HG03521 (cell line): ENCODE measurements at regions not wholly inside any gene's neighbourhood (a gene's known extent, or its start where the extent isn't known, plus 50 kb on each side); places are given as distances from the start of the nearest gene placed in this dataset.
"Not testable (repeated sequence)": the region's sequence is repeated elsewhere in the genome, so short reads cannot be mapped to it uniquely, and the experiment has no call there.

ENCODE experiments used
- ATAC-seq: cut with Tn5 transposase; IDR thresholded peaks from one replicate; pipeline ENCODE4 v1.9.1; 2021; ENCODE audit warnings: mild to moderate bottlenecking, moderate library complexity; ENCODE audit not compliant: unreplicated experiment

- ATAC-seq, result no peak
These were observed 141.8 kb downstream of the SIM1 start for GRCh38 chr6:100322886-100323285.

GRCh38 chr6:100320686-100321085, 144.0 kb downstream of the SIM1 start:
- ATAC-seq, result no peak

- ATAC-seq, result no peak
These were observed 147.7 kb downstream of the SIM1 start for GRCh38 chr6:100317031-100317430.

GRCh38 chr6:100314186-100314585, 150.5 kb downstream of the SIM1 start:
- ATAC-seq, result no peak

GRCh38 chr6:100311707-100312251, 152.9 kb downstream of the SIM1 start:
- ATAC-seq, result no peak

- ATAC-seq, result no peak
These were observed 155.5 kb downstream of the SIM1 start for GRCh38 chr6:100309174-100309573.

- no peak for ATAC-seq
These were observed 157.2 kb downstream of the SIM1 start for GRCh38 chr6:100307561-100307960.

- no peak for ATAC-seq
These were observed 159.4 kb downstream of the SIM1 start for GRCh38 chr6:100305209-100305869.

- ATAC-seq, result no peak
These were observed 160.1 kb downstream of the SIM1 start for GRCh38 chr6:100304575-100304974.

- ATAC-seq, result no peak
These were observed 163.0 kb downstream of the SIM1 start for GRCh38 chr6:100301731-100302130.

GRCh38 chr6:100300221-100300736, 164.4 kb downstream of the SIM1 start:
- ATAC-seq, result no peak

- no peak for ATAC-seq
These were observed 167.7 kb downstream of the SIM1 start for GRCh38 chr6:100296810-100297544.

- ATAC-seq, result not testable (repeated sequence)
These were observed 169.5 kb downstream of the SIM1 start for GRCh38 chr6:100295172-100295571.

GRCh38 chr6:100289285-100289684, 175.4 kb downstream of the SIM1 start:
- ATAC-seq, result no peak

GRCh38 chr6:100288311-100288710, 176.4 kb downstream of the SIM1 start:
- ATAC-seq, result no peak

- ATAC-seq, result no peak
These were observed 181.4 kb downstream of the SIM1 start for GRCh38 chr6:100283285-100283684.

- ATAC-seq, result no peak
These were observed 183.2 kb downstream of the SIM1 start for GRCh38 chr6:100281471-100281901.

- no peak for ATAC-seq
These were observed 188.2 kb downstream of the SIM1 start for GRCh38 chr6:100276311-100277057.

GRCh38 chr6:100274147-100274546, 190.6 kb downstream of the SIM1 start:
- ATAC-seq, result no peak

GRCh38 chr6:100271625-100272024, 193.1 kb downstream of the SIM1 start:
- no peak for ATAC-seq

GRCh38 chr6:100271202-100271601, 193.5 kb downstream of the SIM1 start:
- no peak for ATAC-seq
